Activated CD8-positive, alpha-beta T cell treated with anti-CD3 and anti-CD28 coated beads for 36 hours (primary cell): ENCODE measurements at regions not wholly inside any gene's neighbourhood (a gene's known extent, or its start where the extent isn't known, plus 50 kb on each side); places are given as distances from the start of the nearest gene placed in this dataset.

Experiments used
- ATAC-seq: fragments of 200-7000 bp; cut with Tn5 transposase; one replicate; pipeline ENCODE4 v1.10.0; 2021; ENCODE audit warnings: mild to moderate bottlenecking, moderate library complexity
- CTCF ChIA-PET: fragments of 350-600 bp; sonication (Branson Sonifier 250); formaldehyde crosslinking; loops from one replicate; lab custom pipeline; 2021; ENCODE audit warnings: antibody characterized with exemption; lab: Charles Lee
- POLR2A ChIA-PET: fragments of 350-600 bp; sonication (Branson Sonifier 250); formaldehyde crosslinking; loops from one replicate; lab custom pipeline; 2021; ENCODE audit warnings: antibody characterized with exemption; lab: Charles Lee
- DNase-seq: peaks from one replicate; pipeline ENCODE4 v3.0.0-alpha.2; 2020
- H3K27ac Mint-ChIP-seq: one replicate; pipeline ENCODE4 v1.8.0; 2021; ENCODE audit warnings: mild to moderate bottlenecking, mixed read lengths
- H3K27me3 Mint-ChIP-seq: one replicate; pipeline ENCODE4 v1.8.0; 2021; ENCODE audit warnings: mixed read lengths
- H3K36me3 Mint-ChIP-seq: one replicate; pipeline ENCODE4 v1.8.0; 2021; ENCODE audit warnings: low read depth, mixed read lengths
- H3K4me1 Mint-ChIP-seq: one replicate; pipeline ENCODE4 v1.8.0; 2021; ENCODE audit warnings: low read depth, mixed read lengths
- H3K4me3 Mint-ChIP-seq: one replicate; pipeline ENCODE4 v1.8.0; 2021; ENCODE audit warnings: mild to moderate bottlenecking, moderate library complexity, mixed read lengths
- H3K9me3 Mint-ChIP-seq: one replicate; pipeline ENCODE4 v1.8.0; 2021; ENCODE audit warnings: mixed read lengths
- intact Hi-C: fragments of 100-400 bp; cut with micrococcal nuclease; formaldehyde crosslinking; loops from one replicate; pipeline ENCODE4 v1.10.0; 2022
- TF ChIP-seq, protein P1 (sequence below): fragments of 200-600 bp; IDR thresholded peaks from one replicate; pipeline ENCODE4 v1.8.0; 2022; ENCODE audit warnings: antibody characterized with exemption, mild to moderate bottlenecking

DNA sequence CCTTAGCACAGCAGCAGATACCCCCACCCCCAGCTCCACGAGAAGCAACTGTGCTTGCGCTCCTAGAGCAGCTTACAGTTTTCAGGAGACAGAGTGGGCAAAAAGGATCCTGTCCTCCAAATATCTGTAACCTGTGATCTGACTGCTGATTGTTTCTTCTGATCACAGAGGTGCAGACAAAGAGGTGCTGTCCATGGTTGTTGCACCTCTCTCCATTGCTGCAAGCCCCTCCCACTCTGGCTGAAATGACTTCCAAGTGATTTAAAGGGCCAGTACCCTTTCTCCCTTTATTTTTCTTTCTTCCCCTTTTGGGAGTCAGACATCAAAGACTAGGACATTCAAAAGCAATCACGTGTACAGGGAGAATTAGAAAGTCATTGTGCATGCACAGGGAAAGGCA, 205.3 kb upstream of the GEMIN8 start:
- Mint-ChIP-seq H3K4me3 (no peak overlapping the region), H3K4me1 (no peaks in the 10 kb centered on the region), H3K9me3 (no peaks in the 10 kb centered on the region), H3K36me3 (no peaks in the 10 kb centered on the region), H3K27ac (no peak overlapping the region), H3K27me3 (peaks cover 2% of the 10 kb centered on the region)
- ChIA-PET POLR2A (no interaction called here), CTCF (no interaction called here)
- ATAC-seq (no peak), DNase-seq (no peak)
- intact Hi-C loops, result no loop called here
- TF ChIP-seq, protein P1, sequence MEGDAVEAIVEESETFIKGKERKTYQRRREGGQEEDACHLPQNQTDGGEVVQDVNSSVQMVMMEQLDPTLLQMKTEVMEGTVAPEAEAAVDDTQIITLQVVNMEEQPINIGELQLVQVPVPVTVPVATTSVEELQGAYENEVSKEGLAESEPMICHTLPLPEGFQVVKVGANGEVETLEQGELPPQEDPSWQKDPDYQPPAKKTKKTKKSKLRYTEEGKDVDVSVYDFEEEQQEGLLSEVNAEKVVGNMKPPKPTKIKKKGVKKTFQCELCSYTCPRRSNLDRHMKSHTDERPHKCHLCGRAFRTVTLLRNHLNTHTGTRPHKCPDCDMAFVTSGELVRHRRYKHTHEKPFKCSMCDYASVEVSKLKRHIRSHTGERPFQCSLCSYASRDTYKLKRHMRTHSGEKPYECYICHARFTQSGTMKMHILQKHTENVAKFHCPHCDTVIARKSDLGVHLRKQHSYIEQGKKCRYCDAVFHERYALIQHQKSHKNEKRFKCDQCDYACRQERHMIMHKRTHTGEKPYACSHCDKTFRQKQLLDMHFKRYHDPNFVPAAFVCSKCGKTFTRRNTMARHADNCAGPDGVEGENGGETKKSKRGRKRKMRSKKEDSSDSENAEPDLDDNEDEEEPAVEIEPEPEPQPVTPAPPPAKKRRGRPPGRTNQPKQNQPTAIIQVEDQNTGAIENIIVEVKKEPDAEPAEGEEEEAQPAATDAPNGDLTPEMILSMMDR, result no peak

DNA sequence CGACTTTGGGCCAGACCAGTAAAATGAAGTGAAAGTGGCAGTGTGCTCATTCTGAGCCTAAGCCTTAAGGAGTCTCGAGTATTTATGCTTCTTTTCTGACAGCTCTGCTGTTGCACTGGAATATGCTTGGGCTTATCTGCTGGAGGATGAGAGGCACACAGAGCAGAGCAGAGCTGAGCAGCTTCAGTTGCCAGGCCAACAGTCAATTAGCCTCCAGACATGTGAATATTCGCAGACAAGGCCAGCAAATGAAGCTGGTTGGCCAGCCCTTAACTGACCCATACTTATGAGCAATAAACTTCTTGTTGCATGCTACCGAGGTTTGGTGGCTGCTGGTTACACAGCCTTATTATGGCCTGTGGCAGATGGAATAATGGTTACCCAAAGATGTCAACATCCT, 203.0 kb upstream of the GEMIN8 start:
- Mint-ChIP-seq H3K4me3 (no peak overlapping the region), H3K27me3 (peaks cover 2% of the 10 kb centered on the region), H3K27ac (no peak overlapping the region), H3K9me3 (peaks cover 2% of the 10 kb centered on the region), H3K4me1 (no peaks in the 10 kb centered on the region), H3K36me3 (no peaks in the 10 kb centered on the region)
- TF ChIP-seq, protein P1, result no peak
- intact Hi-C loops, result no loop called here
- no peak for ATAC-seq
- no peak for DNase-seq
- ChIA-PET CTCF (no interaction called here), POLR2A (no interaction called here)

- intact Hi-C loops, result no loop called here
- Mint-ChIP-seq H3K4me1 (no peaks in the 10 kb centered on the region), H3K27ac (no peak overlapping the region), H3K27me3 (peaks cover 2% of the 10 kb centered on the region), H3K4me3 (no peak overlapping the region), H3K9me3 (peaks cover 2% of the 10 kb centered on the region), H3K36me3 (no peaks in the 10 kb centered on the region)
- ChIA-PET POLR2A (no interaction called here), CTCF (no interaction called here)
- DNase-seq (no peak), ATAC-seq (no peak)
- TF ChIP-seq, protein P1, result no peak
Observed at GRCh38 chrX:14228611-14229010, 198.9 kb upstream of the GEMIN8 start.

DNA sequence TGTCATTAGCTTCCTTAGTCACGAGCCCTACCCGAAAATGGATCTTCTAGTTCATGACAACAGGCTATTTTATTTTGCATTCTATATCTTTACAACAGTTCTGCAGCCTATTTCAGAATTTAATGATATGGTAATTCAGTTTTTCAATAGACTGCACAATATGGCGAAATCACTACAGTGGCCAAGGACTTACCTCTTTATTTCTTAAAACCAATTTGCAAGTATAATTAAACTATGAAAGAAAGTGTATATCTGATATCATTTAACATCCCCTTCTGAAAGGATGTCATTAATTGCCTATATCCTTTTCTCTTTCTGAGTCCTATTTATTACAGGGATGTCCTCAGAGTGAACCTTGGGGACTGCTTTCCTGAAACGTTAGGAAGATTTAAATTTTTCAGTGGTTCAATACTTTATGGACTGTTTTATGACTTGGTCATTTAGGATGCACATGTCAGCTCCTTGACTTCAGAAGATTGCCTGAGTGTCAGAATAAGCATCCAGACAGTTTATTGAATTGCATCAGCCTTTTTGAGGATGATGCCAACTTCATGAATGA, 190.8 kb upstream of the GEMIN8 start:
- POLR2A ChIA-PET, result no interaction called here
- TF ChIP-seq, protein P1, result no peak
- DNase-seq, result no peak
- no peaks in the 10 kb centered on the region for H3K9me3 Mint-ChIP-seq
- no peak overlapping the region for H3K27ac Mint-ChIP-seq
- no peak overlapping the region for H3K4me3 Mint-ChIP-seq
- no peaks in the 10 kb centered on the region for H3K4me1 Mint-ChIP-seq
- no peak for ATAC-seq
- no peaks in the 10 kb centered on the region for H3K36me3 Mint-ChIP-seq
- intact Hi-C loops, result no loop called here
- CTCF ChIA-PET, result no interaction called here
- H3K27me3 Mint-ChIP-seq, result no peaks in the 10 kb centered on the region

DNA sequence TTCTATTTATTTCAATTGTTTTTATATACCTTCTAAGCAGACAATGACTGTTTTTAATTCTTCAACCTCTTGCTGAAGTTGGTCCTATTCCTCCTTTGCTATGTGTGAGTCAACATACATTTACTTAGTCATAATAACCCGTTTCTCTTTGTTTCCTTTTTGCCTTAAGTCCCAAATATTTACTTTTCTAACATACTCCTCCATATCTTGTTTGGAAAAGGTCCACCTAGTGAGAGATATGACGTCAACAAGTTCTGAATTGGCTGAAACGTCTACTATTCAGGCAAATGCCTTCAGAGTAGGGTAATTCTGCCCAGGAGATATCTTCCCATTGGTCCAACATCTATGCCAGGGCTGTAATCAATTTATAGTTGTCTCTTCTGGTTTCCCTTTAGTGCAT, 179.3 kb upstream of the GEMIN8 start:
- Mint-ChIP-seq H3K9me3 (no peaks in the 10 kb centered on the region), H3K27ac (no peak overlapping the region), H3K4me1 (no peaks in the 10 kb centered on the region), H3K4me3 (no peak overlapping the region), H3K27me3 (no peaks in the 10 kb centered on the region), H3K36me3 (no peaks in the 10 kb centered on the region)
- DNase-seq (no peak), ATAC-seq (no peak)
- ChIA-PET CTCF (no interaction called here), POLR2A (no interaction called here)
- intact Hi-C loops, result no loop called here
- TF ChIP-seq, protein P1, result no peak
